HG02759 (cell line): ENCODE measurements at regions not wholly inside any gene's neighbourhood (a gene's known extent, or its start where the extent isn't known, plus 50 kb on each side); places are given as distances from the start of the nearest gene placed in this dataset.
"Not testable (repeated sequence)": the region's sequence is repeated elsewhere in the genome, so short reads cannot be mapped to it uniquely, and the experiment has no call there.

Experiments
- ATAC-seq: cut with Tn5 transposase; IDR thresholded peaks from one replicate; pipeline ENCODE4 v1.9.1; 2021; ENCODE audit warnings: mild to moderate bottlenecking, moderate library complexity; ENCODE audit not compliant: unreplicated experiment

DNA sequence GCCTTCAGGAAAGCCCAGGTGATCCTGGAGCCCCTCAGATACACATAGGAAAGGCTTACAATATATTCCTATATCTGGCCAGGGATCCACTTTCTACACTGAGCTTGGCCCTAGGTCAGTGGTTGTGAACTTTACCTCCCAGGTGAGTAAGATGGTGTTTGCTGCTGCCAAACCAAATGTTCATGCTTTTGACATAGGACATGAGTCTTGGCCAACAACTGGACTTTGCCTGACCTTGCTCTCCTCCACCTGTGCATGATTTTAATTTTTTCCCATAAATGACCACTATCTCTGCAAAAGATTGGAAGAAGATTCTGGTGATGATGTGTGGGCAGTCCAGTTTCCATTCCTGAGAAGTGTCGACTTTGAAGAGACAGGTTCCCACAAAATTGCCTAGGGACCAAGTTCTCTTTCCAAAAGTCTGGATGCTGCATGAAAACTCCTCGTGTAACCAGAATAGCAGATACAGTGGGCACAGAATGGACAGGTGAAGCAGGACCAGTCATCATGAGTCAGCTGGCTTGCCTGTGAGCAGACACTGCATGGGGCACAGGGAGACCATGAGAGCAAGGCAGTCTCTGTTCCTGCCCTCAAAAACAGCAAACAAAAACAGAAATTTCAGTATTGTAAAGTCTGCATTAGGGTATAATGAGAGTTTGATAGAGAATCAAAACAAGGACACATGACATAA, 226.4 kb upstream of the MON1B start:
- no peak for ATAC-seq

- no peak for ATAC-seq
Measured at GRCh38 chr16:76970087-76970744, 220.8 kb upstream of the MON1B start.

- no peak for ATAC-seq
Measured at GRCh38 chr16:76970745-76971099, 220.3 kb upstream of the MON1B start.

DNA sequence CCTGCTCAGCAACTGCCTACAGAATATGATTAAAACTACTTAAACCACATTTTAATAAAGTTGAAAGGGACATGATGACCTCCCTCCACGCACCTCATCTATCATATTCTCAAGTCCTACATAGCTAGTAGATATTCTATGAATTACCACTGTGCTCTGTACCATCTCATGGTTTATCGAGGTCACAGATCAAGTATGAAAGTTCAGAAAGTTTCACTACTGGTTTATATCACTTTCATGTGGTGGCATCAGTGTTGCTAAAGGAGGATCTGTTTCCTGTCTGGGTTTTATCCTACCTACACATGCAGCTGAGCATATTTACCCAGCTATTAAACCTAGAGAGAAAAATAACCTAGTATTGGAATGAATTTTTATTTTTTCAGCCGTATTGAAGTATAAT, 214.9 kb upstream of the MON1B start:
- peak; percentile 96 for ATAC-seq

- no peak for ATAC-seq
Measured at GRCh38 chr16:76976756-76977155, 214.2 kb upstream of the MON1B start.

DNA sequence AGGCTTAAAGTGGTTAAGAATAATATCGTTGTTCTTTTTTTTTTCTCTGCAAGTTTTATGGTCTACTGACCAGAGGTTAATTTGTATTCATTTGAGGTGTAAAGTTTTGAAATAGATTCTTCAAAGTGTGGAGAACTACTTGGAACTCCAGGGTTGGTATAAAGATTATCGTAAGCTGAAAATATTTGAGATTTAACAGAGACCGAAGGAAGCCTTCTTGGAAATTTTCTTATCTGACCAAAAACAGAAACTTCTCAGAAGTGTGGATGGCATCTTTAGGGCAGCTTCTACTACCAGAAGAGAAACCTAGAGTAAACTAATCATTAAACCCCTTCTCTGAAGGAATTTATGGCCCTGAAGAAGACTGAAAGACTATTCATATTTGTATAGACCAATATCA, 206.8 kb upstream of the MON1B start:
- no peak for ATAC-seq

- no peak for ATAC-seq
Measured at GRCh38 chr16:76985392-76986045, 205.5 kb upstream of the MON1B start.

DNA sequence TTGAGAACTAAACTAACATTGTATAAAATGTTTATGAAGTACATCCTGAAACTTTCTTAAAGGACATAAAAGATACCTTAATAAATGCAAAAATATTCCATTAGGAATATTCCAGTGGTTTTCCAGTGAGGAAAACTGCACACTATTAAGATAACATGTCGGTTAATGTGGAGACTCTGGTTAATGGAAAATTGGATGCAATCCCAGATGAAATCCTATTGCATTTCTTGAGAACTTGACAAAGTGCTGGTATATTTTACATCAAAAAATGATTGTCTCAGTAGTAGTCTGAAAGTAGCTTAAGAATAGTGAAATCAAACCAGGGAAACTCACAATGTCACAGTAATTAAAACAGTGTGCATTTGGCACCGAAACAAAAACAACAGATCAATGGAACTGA, 202.5 kb upstream of the MON1B start:
- ATAC-seq = no peak

- no peak for ATAC-seq
Measured at GRCh38 chr16:77002644-77003043, 188.3 kb upstream of the MON1B start.

GRCh38 chr16:77009453-77009852, 181.5 kb upstream of the MON1B start:
- ATAC-seq = no peak

DNA sequence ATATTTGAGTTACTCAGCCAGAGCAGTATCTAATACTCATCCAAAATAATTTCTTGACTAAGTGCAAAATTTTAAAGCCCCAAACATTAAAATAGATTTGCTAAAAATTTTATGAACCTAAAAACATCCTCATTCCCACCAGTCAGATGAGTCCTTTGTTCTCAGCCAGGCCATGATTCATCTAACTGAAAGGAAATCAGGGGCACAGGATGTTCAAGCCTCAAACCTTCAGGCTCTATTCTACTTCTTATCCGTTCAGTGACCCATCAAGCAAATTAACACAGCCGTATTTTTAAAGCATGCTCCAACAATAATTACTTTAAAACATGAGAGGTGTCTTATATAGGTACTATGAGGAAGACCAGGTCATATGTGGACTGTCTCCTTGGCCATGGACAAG, 176.5 kb upstream of the MON1B start:
- no peak for ATAC-seq

GRCh38 chr16:77030600-77030999, 160.4 kb upstream of the MON1B start:
- ATAC-seq = no peak

DNA sequence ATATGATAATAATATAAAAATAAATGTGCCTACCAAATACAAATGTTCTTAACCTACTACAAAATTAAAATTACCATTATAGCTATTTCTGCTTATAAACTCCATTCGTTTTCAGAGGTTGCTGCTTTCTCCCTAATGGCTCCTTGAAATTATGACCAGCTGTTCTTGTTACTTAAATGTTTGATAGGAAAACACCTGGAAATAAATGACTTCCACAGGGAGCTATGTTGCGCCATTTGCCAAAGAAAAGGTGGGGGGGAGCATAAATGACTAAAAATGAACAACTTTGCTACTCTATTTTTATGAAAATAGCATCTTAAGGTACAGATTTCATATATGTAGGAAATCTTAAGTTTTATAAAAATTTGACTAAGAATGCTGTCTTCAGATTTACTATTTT, 157.5 kb upstream of the MON1B start:
- no peak for ATAC-seq

DNA sequence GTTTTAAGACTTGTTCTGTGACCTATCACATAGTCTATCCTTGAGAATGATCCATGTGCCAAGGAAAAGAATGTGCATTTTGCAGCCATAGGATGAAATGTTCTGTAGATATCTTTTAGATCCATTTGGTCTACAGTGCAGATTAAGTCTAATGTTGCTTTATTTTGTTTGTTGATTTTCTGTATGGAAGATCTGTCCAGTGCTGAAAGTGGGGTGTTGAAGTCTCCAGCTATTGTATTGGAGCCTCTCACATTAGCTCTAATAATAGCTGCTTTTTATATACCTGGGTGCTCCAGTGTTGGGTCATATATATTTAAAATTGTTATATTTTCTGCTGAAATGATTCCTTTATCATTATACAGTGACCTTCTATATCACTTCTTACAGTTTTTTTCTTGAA, 155.6 kb upstream of the MON1B start:
- ATAC-seq = no peak

DNA sequence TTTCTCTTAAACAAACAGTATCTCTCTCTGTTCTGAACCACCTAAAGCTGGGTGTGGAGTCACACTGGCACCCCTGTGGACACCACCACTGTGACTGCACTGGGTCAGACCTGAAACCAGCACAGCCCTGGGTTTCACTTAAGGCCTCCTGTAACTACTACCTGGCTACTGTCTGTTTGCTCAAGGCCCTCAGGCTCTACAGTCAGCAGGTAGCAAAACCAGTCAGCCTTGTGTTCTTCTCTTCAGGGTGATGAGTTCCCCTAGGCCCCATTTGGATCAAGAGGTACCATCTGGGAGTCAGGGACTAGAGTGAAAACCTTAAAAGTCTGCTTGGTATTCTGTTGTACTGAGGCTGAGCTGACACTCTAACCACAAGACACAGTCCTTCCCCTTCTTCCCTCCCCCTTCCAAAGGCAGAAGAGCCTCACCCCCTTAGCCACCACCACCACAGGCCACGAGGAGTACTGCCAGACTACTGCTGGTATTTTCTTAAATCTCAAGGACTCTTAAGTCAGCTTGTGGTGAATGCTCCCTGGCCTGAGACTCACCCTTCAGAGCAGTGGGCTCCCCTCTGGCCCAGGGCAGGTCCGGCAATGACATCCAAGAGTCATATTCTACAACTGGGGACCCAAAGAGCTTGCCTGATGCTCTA, 153.2 kb upstream of the MON1B start:
- no peak for ATAC-seq

- no peak for ATAC-seq
Measured at GRCh38 chr16:77041468-77041867, 149.5 kb upstream of the MON1B start.

- no peak for ATAC-seq
Measured at GRCh38 chr16:77043076-77043475, 147.9 kb upstream of the MON1B start.

DNA sequence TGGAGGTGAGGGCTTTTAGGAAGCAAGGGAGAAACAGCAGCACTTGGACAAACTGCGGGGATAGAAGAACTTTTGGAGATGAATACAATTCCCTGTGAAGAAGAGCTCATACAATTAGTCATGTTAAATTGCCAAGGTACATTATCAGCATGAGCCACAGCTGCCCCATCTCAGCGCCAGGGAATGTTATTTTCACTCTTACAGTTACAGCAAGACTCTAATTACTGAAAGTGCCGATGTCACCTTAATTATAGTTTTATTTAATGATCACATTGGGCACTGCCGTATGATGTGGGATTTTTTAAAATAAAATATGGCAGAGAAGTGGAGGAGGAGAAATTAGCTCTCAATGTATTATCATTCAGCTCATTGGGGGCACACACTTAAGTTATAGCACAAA, 144.8 kb upstream of the MON1B start:
- no peak for ATAC-seq

- ATAC-seq = no peak
Measured at GRCh38 chr16:77048085-77048484, 142.9 kb upstream of the MON1B start.

- ATAC-seq = no peak
Measured at GRCh38 chr16:77049577-77049976, 141.4 kb upstream of the MON1B start.

GRCh38 chr16:77056597-77056996, 134.4 kb upstream of the MON1B start:
- not testable (repeated sequence) for ATAC-seq
